ENCODE measurements at regions not wholly inside any gene's neighbourhood (a gene's known extent, or its start where the extent isn't known, plus 50 kb on each side); places are given as distances from the start of the nearest gene placed in this dataset.

GRCh38 chr6:8181160-8181881 is 79.0 kb upstream of the EEF1E1 start:
- TF ChIP-seq CTCF (IDR thresholded peaks at IDR 0.05) (no peak), POLR2AphosphoS5 (IDR thresholded peaks at IDR 0.05) (no peak), EP300 (IDR thresholded peaks at IDR 0.05) (no peak), POLR2A (IDR thresholded peaks at IDR 0.05) (no peak)
